K562 (cell line): ENCODE measurements at regions not wholly inside any gene's neighbourhood (a gene's known extent, or its start where the extent isn't known, plus 50 kb on each side); places are given as distances from the start of the nearest gene placed in this dataset.

Experiments
- BACH1 ChIP-seq: fragments of 200-800 bp; sonication (Bioruptor generic); IDR thresholded peaks from 2 replicates; pipeline ENCODE4 v1.6.1; 2016; ENCODE audit warnings: missing genetic modification characterization, missing compliant biosample characterization
- CBFB ChIP-seq: sonication (generic); formaldehyde crosslinking; IDR thresholded peaks from 2 replicates; pipeline ENCODE4 v1.4.0; 2020; ENCODE audit warnings: mild to moderate bottlenecking, missing genetic modification reagents
- HDAC6 ChIP-seq: IDR thresholded peaks from 2 replicates; pipeline ENCODE4 v1.6.1; 2012; ENCODE audit warnings: low read depth, mild to moderate bottlenecking, control low read depth, inconsistent platforms, low read length, moderate library complexity
- HMGN3 ChIP-seq: IDR thresholded peaks from 2 replicates; pipeline ENCODE4 v1.6.1; 2011; ENCODE audit warnings: borderline replicate concordance, low read depth, mild to moderate bottlenecking, mixed read lengths, low read length; ENCODE audit not compliant: insufficient read length; ENCODE audit errors: extremely low read depth
- REST ChIP-seq, 2 experiments: fragments of 450-650 bp; formaldehyde crosslinking in 1 of 2; IDR thresholded peaks; 2 replicates each; pipeline versions ENCODE4 v1.4.0 to v1.6.1; 2014 to 2020; ENCODE audit warnings: mild to moderate bottlenecking in 2 of 2, borderline replicate concordance in 1 of 2, low read depth in 1 of 2
- SMAD4 ChIP-seq: fragments of 250-450 bp; sonication (Bioruptor Pico); conservative IDR thresholded peaks from 2 replicates; pipeline ENCODE4 v1.8.0; 2021; ENCODE audit warnings: inconsistent platforms, mild to moderate bottlenecking, moderate library complexity
- SMC3 ChIP-seq: conservative IDR thresholded peaks from 2 replicates; pipeline ENCODE4 v1.6.1; 2011; ENCODE audit warnings: low read depth, low read length, improper control_type of control experiment; ENCODE audit not compliant: insufficient read depth
- U2AF2 ChIP-seq: fragments of 200-400 bp; formaldehyde crosslinking; optimal IDR thresholded peaks from 2 replicates; pipeline ENCODE3; 2017; ENCODE audit warnings: low read depth, mild to moderate bottlenecking, low read length
- ZBTB49 ChIP-seq: sonication (generic); formaldehyde crosslinking; IDR thresholded peaks from 2 replicates; pipeline ENCODE4 v1.8.0; 2022; ENCODE audit warnings: missing genetic modification reagents, mild to moderate bottlenecking, borderline replicate concordance
- TF ChIP-seq, protein P1 (sequence below), 3 experiments: IDR thresholded peaks in 2 of 3; conservative IDR thresholded peaks in 1 of 3; 2 replicates each; pipeline ENCODE4 v1.5.1; 2011 to 2012; ENCODE audit warnings: low read length in 3 of 3, mild to moderate bottlenecking in 3 of 3, control low read depth in 2 of 3, improper control_type of control experiment in 1 of 3, inconsistent platforms in 1 of 3, low read depth in 1 of 3, mixed read lengths in 1 of 3, moderate library complexity in 1 of 3; ENCODE audit not compliant: insufficient read depth in 2 of 3

DNA sequence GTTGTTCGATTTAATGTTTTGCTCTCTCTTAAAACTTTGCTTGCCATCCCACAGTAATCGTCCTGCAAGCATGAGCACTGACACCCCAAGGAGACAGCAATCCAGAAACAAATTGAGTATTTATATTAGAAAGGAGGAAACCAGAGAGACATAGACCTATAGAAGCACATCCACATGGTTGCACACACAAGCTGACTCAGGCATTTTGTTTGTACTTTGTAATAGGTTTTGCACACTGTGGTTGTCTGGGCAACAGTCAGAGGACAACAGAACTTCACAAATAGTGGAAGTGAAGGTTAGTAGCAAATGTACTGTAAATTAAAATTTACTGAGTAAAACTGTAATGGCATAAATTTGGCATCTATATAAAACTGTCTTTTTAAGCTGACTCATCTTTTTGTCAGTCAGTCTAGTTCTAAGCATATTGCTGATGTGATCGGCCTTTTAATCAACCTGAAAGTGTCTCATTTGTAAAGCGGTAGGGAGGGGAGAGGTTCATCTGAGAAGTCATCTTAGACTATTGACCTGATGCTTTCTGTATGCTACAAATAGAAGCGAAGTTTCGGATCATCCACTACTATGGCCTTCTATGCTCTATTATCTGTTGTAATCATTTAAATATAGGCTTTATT lies 1624.7 kb downstream of the ARAP2 start:
- TF ChIP-seq BACH1 (tag) = no peak
- no peak for TF ChIP-seq SMC3
- TF ChIP-seq CBFB (CRISPR knock-in tag) = no peak
- TF ChIP-seq, protein P1, sequence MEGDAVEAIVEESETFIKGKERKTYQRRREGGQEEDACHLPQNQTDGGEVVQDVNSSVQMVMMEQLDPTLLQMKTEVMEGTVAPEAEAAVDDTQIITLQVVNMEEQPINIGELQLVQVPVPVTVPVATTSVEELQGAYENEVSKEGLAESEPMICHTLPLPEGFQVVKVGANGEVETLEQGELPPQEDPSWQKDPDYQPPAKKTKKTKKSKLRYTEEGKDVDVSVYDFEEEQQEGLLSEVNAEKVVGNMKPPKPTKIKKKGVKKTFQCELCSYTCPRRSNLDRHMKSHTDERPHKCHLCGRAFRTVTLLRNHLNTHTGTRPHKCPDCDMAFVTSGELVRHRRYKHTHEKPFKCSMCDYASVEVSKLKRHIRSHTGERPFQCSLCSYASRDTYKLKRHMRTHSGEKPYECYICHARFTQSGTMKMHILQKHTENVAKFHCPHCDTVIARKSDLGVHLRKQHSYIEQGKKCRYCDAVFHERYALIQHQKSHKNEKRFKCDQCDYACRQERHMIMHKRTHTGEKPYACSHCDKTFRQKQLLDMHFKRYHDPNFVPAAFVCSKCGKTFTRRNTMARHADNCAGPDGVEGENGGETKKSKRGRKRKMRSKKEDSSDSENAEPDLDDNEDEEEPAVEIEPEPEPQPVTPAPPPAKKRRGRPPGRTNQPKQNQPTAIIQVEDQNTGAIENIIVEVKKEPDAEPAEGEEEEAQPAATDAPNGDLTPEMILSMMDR (IDR thresholded peaks at IDR 0.05 in 2 of 3, conservative IDR thresholded peaks at IDR 0.05 in 1 of 3; ENCODE audit: insufficient read depth in 2 of 3, low read depth in 1 of 3, low read length in 3 of 3) = no peak
- no peak for TF ChIP-seq SMAD4
- TF ChIP-seq ZBTB49 (CRISPR knock-in tag) = no peak
- no peak for TF ChIP-seq HMGN3
- no peak for TF ChIP-seq REST (IDR thresholded peaks at IDR 0.05; ENCODE audit: borderline replicate concordance)
- no peak for TF ChIP-seq REST (CRISPR knock-in tag; IDR thresholded peaks at IDR 0.05; ENCODE audit: low read depth)
- no peak for TF ChIP-seq HDAC6
- TF ChIP-seq U2AF2 = no peak
